ENCODE measurements at regions not wholly inside any gene's neighbourhood (a gene's known extent, or its start where the extent isn't known, plus 50 kb on each side); places are given as distances from the start of the nearest gene placed in this dataset.

- Histone ChIP-seq H3K9ac (ENCODE audit: low read depth, low read length) (no peak overlapping the region), H3K4me3 (ENCODE audit: low read length) (no peak overlapping the region), H3K9me3 (ENCODE audit: insufficient read depth, low read depth, low read length) (peaks cover 18% of the 10 kb centered on the region; the same call in 1 of the 2 replicates), H3K36me3 (ENCODE audit: insufficient read depth, low read depth, low read length) (no peaks in the 10 kb centered on the region), H3K27me3 (ENCODE audit: insufficient read depth, low read length) (no peaks in the 10 kb centered on the region), H3K4me1 (ENCODE audit: insufficient read depth, low read length) (peaks cover 4% of the 10 kb centered on the region; the same call in 1 of the 2 replicates), H3K27ac (ENCODE audit: low read length) (no peak overlapping the region)
Observed at GRCh38 chr5:105807290-105807689, 1863.4 kb downstream of the EFNA5 start.

- peaks cover 4% of the 10 kb centered on the region; the same call in 1 of the 2 replicates for H3K4me1 ChIP-seq (ENCODE audit: insufficient read depth, low read length)
- no peak overlapping the region for H3K9ac ChIP-seq (ENCODE audit: low read depth, low read length)
- no peak overlapping the region for H3K27ac ChIP-seq (ENCODE audit: low read length)
- H3K4me3 ChIP-seq (ENCODE audit: low read length) = no peak overlapping the region
- no peaks in the 10 kb centered on the region for H3K27me3 ChIP-seq (ENCODE audit: insufficient read depth, low read length)
- no peaks in the 10 kb centered on the region for H3K36me3 ChIP-seq (ENCODE audit: insufficient read depth, low read depth, low read length)
- peaks cover 21% of the 10 kb centered on the region; the same call in 1 of the 2 replicates for H3K9me3 ChIP-seq (ENCODE audit: insufficient read depth, low read depth, low read length)
Observed at GRCh38 chr5:105806596-105806995, 1864.1 kb downstream of the EFNA5 start.

- Histone ChIP-seq H3K9me3 (ENCODE audit: insufficient read depth, low read depth, low read length) (peaks cover 21% of the 10 kb centered on the region; the same call in 1 of the 2 replicates), H3K36me3 (ENCODE audit: insufficient read depth, low read depth, low read length) (no peaks in the 10 kb centered on the region), H3K27me3 (ENCODE audit: insufficient read depth, low read length) (no peaks in the 10 kb centered on the region), H3K4me3 (ENCODE audit: low read length) (no peak overlapping the region), H3K9ac (ENCODE audit: low read depth, low read length) (no peak overlapping the region), H3K4me1 (ENCODE audit: insufficient read depth, low read length) (no peaks in the 10 kb centered on the region), H3K27ac (ENCODE audit: low read length) (no peak overlapping the region)
Observed at GRCh38 chr5:105803431-105803830, 1867.3 kb downstream of the EFNA5 start.

- Histone ChIP-seq H3K9me3 (ENCODE audit: insufficient read depth, low read depth, low read length) (no peaks in the 10 kb centered on the region), H3K4me1 (ENCODE audit: insufficient read depth, low read length) (no peaks in the 10 kb centered on the region), H3K4me3 (ENCODE audit: low read length) (no peak overlapping the region), H3K27ac (ENCODE audit: low read length) (no peak overlapping the region), H3K9ac (ENCODE audit: low read depth, low read length) (no peak overlapping the region), H3K27me3 (ENCODE audit: insufficient read depth, low read length) (no peaks in the 10 kb centered on the region), H3K36me3 (ENCODE audit: insufficient read depth, low read depth, low read length) (no peaks in the 10 kb centered on the region)
Observed at GRCh38 chr5:105794578-105794977, 1876.2 kb downstream of the EFNA5 start.

GRCh38 chr5:105789246-105789645, 1881.5 kb downstream of the EFNA5 start:
- H3K4me3 ChIP-seq (ENCODE audit: low read length) = no peak overlapping the region
- H3K4me1 ChIP-seq (ENCODE audit: insufficient read depth, low read length) = no peaks in the 10 kb centered on the region
- no peaks in the 10 kb centered on the region for H3K9me3 ChIP-seq (ENCODE audit: insufficient read depth, low read depth, low read length)
- no peaks in the 10 kb centered on the region for H3K36me3 ChIP-seq (ENCODE audit: insufficient read depth, low read depth, low read length)
- no peak overlapping the region for H3K9ac ChIP-seq (ENCODE audit: low read depth, low read length)
- no peak overlapping the region for H3K27ac ChIP-seq (ENCODE audit: low read length)
- H3K27me3 ChIP-seq (ENCODE audit: insufficient read depth, low read length) = no peaks in the 10 kb centered on the region

GRCh38 chr5:105783811-105784210, 1886.9 kb downstream of the EFNA5 start:
- no peaks in the 10 kb centered on the region for H3K27me3 ChIP-seq (ENCODE audit: insufficient read depth, low read length)
- no peak overlapping the region for H3K27ac ChIP-seq (ENCODE audit: low read length)
- no peak overlapping the region for H3K4me3 ChIP-seq (ENCODE audit: low read length)
- no peaks in the 10 kb centered on the region for H3K9me3 ChIP-seq (ENCODE audit: insufficient read depth, low read depth, low read length)
- no peaks in the 10 kb centered on the region for H3K4me1 ChIP-seq (ENCODE audit: insufficient read depth, low read length)
- H3K9ac ChIP-seq (ENCODE audit: low read depth, low read length) = no peak overlapping the region
- H3K36me3 ChIP-seq (ENCODE audit: insufficient read depth, low read depth, low read length) = no peaks in the 10 kb centered on the region

GRCh38 chr5:105782501-105782900, 1888.2 kb downstream of the EFNA5 start:
- Histone ChIP-seq H3K27me3 (ENCODE audit: insufficient read depth, low read length) (no peaks in the 10 kb centered on the region), H3K27ac (ENCODE audit: low read length) (no peak overlapping the region), H3K9ac (ENCODE audit: low read depth, low read length) (no peak overlapping the region), H3K36me3 (ENCODE audit: insufficient read depth, low read depth, low read length) (no peaks in the 10 kb centered on the region), H3K4me1 (ENCODE audit: insufficient read depth, low read length) (no peaks in the 10 kb centered on the region), H3K4me3 (ENCODE audit: low read length) (no peak overlapping the region), H3K9me3 (ENCODE audit: insufficient read depth, low read depth, low read length) (no peaks in the 10 kb centered on the region)

GRCh38 chr5:105773241-105773640, 1897.5 kb downstream of the EFNA5 start:
- no peak overlapping the region for H3K4me3 ChIP-seq (ENCODE audit: low read length)

GRCh38 chr5:105767267-105767666, 1903.5 kb downstream of the EFNA5 start:
- Histone ChIP-seq H3K9me3 (ENCODE audit: insufficient read depth, low read depth, low read length) (peaks cover 12% of the 10 kb centered on the region), H3K4me3 (ENCODE audit: low read length) (no peak overlapping the region), H3K27ac (ENCODE audit: low read length) (no peak overlapping the region), H3K4me1 (ENCODE audit: insufficient read depth, low read length) (no peaks in the 10 kb centered on the region), H3K36me3 (ENCODE audit: insufficient read depth, low read depth, low read length) (no peaks in the 10 kb centered on the region), H3K9ac (ENCODE audit: low read depth, low read length) (no peak overlapping the region), H3K27me3 (ENCODE audit: insufficient read depth, low read length) (no peaks in the 10 kb centered on the region)

More at GRCh38 chr5:105773241-105773640, 1897.5 kb downstream of the EFNA5 start:
- no peaks in the 10 kb centered on the region for H3K4me1 ChIP-seq (ENCODE audit: insufficient read depth, low read length)
- no peaks in the 10 kb centered on the region for H3K9me3 ChIP-seq (ENCODE audit: insufficient read depth, low read depth, low read length)
- H3K9ac ChIP-seq (ENCODE audit: low read depth, low read length) = no peak overlapping the region
- no peak overlapping the region for H3K27ac ChIP-seq (ENCODE audit: low read length)
- H3K36me3 ChIP-seq (ENCODE audit: insufficient read depth, low read depth, low read length) = no peaks in the 10 kb centered on the region
- no peaks in the 10 kb centered on the region for H3K27me3 ChIP-seq (ENCODE audit: insufficient read depth, low read length)

- peaks cover 19% of the 10 kb centered on the region for H3K9me3 ChIP-seq (ENCODE audit: insufficient read depth, low read depth, low read length)
- no peak overlapping the region for H3K9ac ChIP-seq (ENCODE audit: low read depth, low read length)
- H3K36me3 ChIP-seq (ENCODE audit: insufficient read depth, low read depth, low read length) = no peaks in the 10 kb centered on the region
- H3K4me1 ChIP-seq (ENCODE audit: insufficient read depth, low read length) = no peaks in the 10 kb centered on the region
- no peak overlapping the region for H3K27ac ChIP-seq (ENCODE audit: low read length)
- H3K27me3 ChIP-seq (ENCODE audit: insufficient read depth, low read length) = no peaks in the 10 kb centered on the region
- no peak overlapping the region for H3K4me3 ChIP-seq (ENCODE audit: low read length)
Observed at GRCh38 chr5:105762728-105763127, 1908.0 kb downstream of the EFNA5 start.

GRCh38 chr5:105754056-105754455, 1916.7 kb downstream of the EFNA5 start:
- Histone ChIP-seq H3K27ac (ENCODE audit: low read length) (no peak overlapping the region), H3K9me3 (ENCODE audit: insufficient read depth, low read depth, low read length) (no peaks in the 10 kb centered on the region), H3K36me3 (ENCODE audit: insufficient read depth, low read depth, low read length) (no peaks in the 10 kb centered on the region), H3K4me3 (ENCODE audit: low read length) (no peak overlapping the region), H3K27me3 (ENCODE audit: insufficient read depth, low read length) (no peaks in the 10 kb centered on the region), H3K9ac (ENCODE audit: low read depth, low read length) (no peak overlapping the region), H3K4me1 (ENCODE audit: insufficient read depth, low read length) (no peaks in the 10 kb centered on the region)

- no peak overlapping the region for H3K9ac ChIP-seq (ENCODE audit: low read depth, low read length)
- no peaks in the 10 kb centered on the region for H3K36me3 ChIP-seq (ENCODE audit: insufficient read depth, low read depth, low read length)
- H3K4me3 ChIP-seq (ENCODE audit: low read length) = no peak overlapping the region
- H3K9me3 ChIP-seq (ENCODE audit: insufficient read depth, low read depth, low read length) = no peaks in the 10 kb centered on the region
- no peak overlapping the region for H3K27ac ChIP-seq (ENCODE audit: low read length)
- H3K27me3 ChIP-seq (ENCODE audit: insufficient read depth, low read length) = no peaks in the 10 kb centered on the region
- H3K4me1 ChIP-seq (ENCODE audit: insufficient read depth, low read length) = no peaks in the 10 kb centered on the region
Observed at GRCh38 chr5:105752801-105753200, 1917.9 kb downstream of the EFNA5 start.

Data from iPS-20b (cell line).